WTC11 (cell line): ENCODE measurements at regions not wholly inside any gene's neighbourhood (a gene's known extent, or its start where the extent isn't known, plus 50 kb on each side); places are given as distances from the start of the nearest gene placed in this dataset.
A peak's percentile ranks its signal among the peaks of the same experiment; 100 is the strongest.

Experiments
- ATAC-seq: fragments of 200-7000 bp; cut with Tn5 transposase; 2 replicates; pipeline ENCODE4 v1.10.0; 2021; ENCODE audit warnings: mild to moderate bottlenecking, moderate library complexity
- CTCF ChIA-PET: fragments of 300-600 bp; sonication (Branson Sonifier 250); formaldehyde crosslinking; loops from one replicate; lab custom pipeline; 2021; ENCODE audit warnings: antibody characterized with exemption; lab: Charles Lee
- POLR2A ChIA-PET: fragments of 350-600 bp; sonication (Branson Sonifier 250); formaldehyde crosslinking; loops from one replicate; lab custom pipeline; 2021; ENCODE audit warnings: antibody characterized with exemption; lab: Charles Lee
- DNase-seq: peaks from one replicate; pipeline ENCODE4 v3.0.0; 2021; ENCODE audit warnings: low spot score
- H3K27ac Mint-ChIP-seq: 2 replicates; pipeline ENCODE4 v1.8.0; 2021; ENCODE audit warnings: mixed read lengths
- H3K27me3 Mint-ChIP-seq: 2 replicates; pipeline ENCODE4 v1.8.0; 2021; ENCODE audit warnings: low read depth, mild to moderate bottlenecking, moderate library complexity, mixed read lengths
- H3K36me3 Mint-ChIP-seq: 2 replicates; pipeline ENCODE4 v1.8.0; 2021; ENCODE audit warnings: mixed read lengths
- H3K4me1 Mint-ChIP-seq: 2 replicates; pipeline ENCODE4 v1.8.0; 2022; ENCODE audit warnings: mixed read lengths
- H3K4me3 Mint-ChIP-seq: 2 replicates; pipeline ENCODE4 v1.8.0; 2021; ENCODE audit warnings: mild to moderate bottlenecking, moderate library complexity, mixed read lengths
- H3K9me3 Mint-ChIP-seq: 2 replicates; pipeline ENCODE4 v1.8.0; 2021; ENCODE audit warnings: mixed read lengths
- AR ChIP-seq: fragments of 250-450 bp; sonication (Bioruptor Pico); IDR thresholded peaks from 2 replicates; pipeline ENCODE4 v1.9.0; 2021; ENCODE audit warnings: mild to moderate bottlenecking
- ATF1 ChIP-seq: sonication (generic); formaldehyde crosslinking; IDR thresholded peaks from 2 replicates; pipeline ENCODE4 v1.8.1; 2023; ENCODE audit warnings: mild to moderate bottlenecking, moderate library complexity, missing genetic modification reagents
- ATF6 ChIP-seq: sonication (generic); formaldehyde crosslinking; IDR thresholded peaks from 2 replicates; pipeline ENCODE4 v1.8.1; 2023; ENCODE audit warnings: mild to moderate bottlenecking, missing genetic modification reagents
- CREM ChIP-seq: sonication (generic); formaldehyde crosslinking; IDR thresholded peaks from 2 replicates; pipeline ENCODE4 v1.8.1; 2022; ENCODE audit warnings: mild to moderate bottlenecking, missing genetic modification reagents, moderate library complexity
- ELF4 ChIP-seq: sonication (generic); formaldehyde crosslinking; IDR thresholded peaks from 2 replicates; pipeline ENCODE4 v1.8.1; 2022; ENCODE audit warnings: low read depth, mild to moderate bottlenecking, moderate library complexity, missing genetic modification reagents
- FOXP4 ChIP-seq: sonication (generic); formaldehyde crosslinking; IDR thresholded peaks from 2 replicates; pipeline ENCODE4 v1.8.0; 2022; ENCODE audit warnings: mild to moderate bottlenecking, missing genetic modification reagents
- GABPB1 ChIP-seq: sonication (generic); formaldehyde crosslinking; IDR thresholded peaks from 2 replicates; pipeline ENCODE4 v1.8.1; 2023; ENCODE audit warnings: mild to moderate bottlenecking, missing genetic modification reagents
- GRHL2 ChIP-seq: fragments of 250-450 bp; sonication (Bioruptor Pico); IDR thresholded peaks from 2 replicates; pipeline ENCODE4 v1.8.0; 2022; ENCODE audit warnings: mild to moderate bottlenecking, moderate library complexity; ENCODE audit not compliant: insufficient replicate concordance, severe bottlenecking
- GTF2I ChIP-seq: fragments of 250-450 bp; sonication (Bioruptor Pico); conservative IDR thresholded peaks from 2 replicates; pipeline ENCODE4 v1.4.0; 2021; ENCODE audit warnings: mild to moderate bottlenecking
- HMGA2 ChIP-seq: fragments of 250-450 bp; sonication (Bioruptor Pico); IDR thresholded peaks from 2 replicates; pipeline ENCODE4 v1.4.0; 2021; ENCODE audit warnings: mild to moderate bottlenecking, moderate library complexity
- MAX ChIP-seq: sonication (generic); formaldehyde crosslinking; IDR thresholded peaks from 2 replicates; pipeline ENCODE4 v1.8.0; 2022; ENCODE audit warnings: mild to moderate bottlenecking, missing genetic modification reagents
- MXD4 ChIP-seq: fragments of 250-450 bp; sonication (Bioruptor Pico); IDR thresholded peaks from 2 replicates; pipeline ENCODE4 v1.8.0; 2021; ENCODE audit warnings: mild to moderate bottlenecking, moderate library complexity, borderline replicate concordance
- NFATC4 ChIP-seq: fragments of 250-450 bp; sonication (Bioruptor Pico); IDR thresholded peaks from 2 replicates; pipeline ENCODE4 v1.9.0; 2021; ENCODE audit warnings: mild to moderate bottlenecking
- NFE2L1 ChIP-seq: sonication (generic); formaldehyde crosslinking; IDR thresholded peaks from 2 replicates; pipeline ENCODE4 v1.8.1; 2023; ENCODE audit warnings: missing genetic modification reagents
- NR1H2 ChIP-seq: sonication (generic); formaldehyde crosslinking; IDR thresholded peaks from 2 replicates; pipeline ENCODE4 v1.9.0; 2021; ENCODE audit warnings: mild to moderate bottlenecking, moderate library complexity, missing genetic modification reagents
- SMAD4 ChIP-seq: sonication (generic); formaldehyde crosslinking; IDR thresholded peaks from 2 replicates; pipeline ENCODE4 v1.8.0; 2022; ENCODE audit warnings: mild to moderate bottlenecking, missing genetic modification reagents
- SP1 ChIP-seq: sonication (generic); formaldehyde crosslinking; conservative IDR thresholded peaks from 2 replicates; pipeline ENCODE4 v1.8.1; 2022; ENCODE audit warnings: missing genetic modification reagents
- TEAD4 ChIP-seq: sonication (generic); formaldehyde crosslinking; IDR thresholded peaks from 2 replicates; pipeline ENCODE4 v1.8.0; 2022; ENCODE audit warnings: mild to moderate bottlenecking, missing genetic modification reagents
- ZBTB21 ChIP-seq: sonication (generic); formaldehyde crosslinking; IDR thresholded peaks from 2 replicates; pipeline ENCODE4 v1.8.1; 2023; ENCODE audit warnings: mild to moderate bottlenecking, missing genetic modification reagents, borderline replicate concordance
- ZNF219 ChIP-seq: sonication (generic); formaldehyde crosslinking; IDR thresholded peaks from 2 replicates; pipeline ENCODE4 v1.8.0; 2023; ENCODE audit warnings: missing genetic modification reagents, mild to moderate bottlenecking, borderline replicate concordance
- ZNF232 ChIP-seq: sonication (generic); formaldehyde crosslinking; IDR thresholded peaks from 2 replicates; pipeline ENCODE4 v1.8.0; 2022; ENCODE audit warnings: mild to moderate bottlenecking, missing genetic modification reagents
- TF ChIP-seq, protein P1 (sequence below): fragments of 250-450 bp; sonication (Bioruptor Pico); IDR thresholded peaks from 2 replicates; pipeline ENCODE4 v2.1.2; 2022; ENCODE audit warnings: mild to moderate bottlenecking, moderate library complexity
- TF ChIP-seq, protein P2 (sequence below): sonication (generic); formaldehyde crosslinking; IDR thresholded peaks from 2 replicates; pipeline ENCODE4 v1.8.0; 2022; ENCODE audit warnings: mild to moderate bottlenecking, missing genetic modification reagents

DNA sequence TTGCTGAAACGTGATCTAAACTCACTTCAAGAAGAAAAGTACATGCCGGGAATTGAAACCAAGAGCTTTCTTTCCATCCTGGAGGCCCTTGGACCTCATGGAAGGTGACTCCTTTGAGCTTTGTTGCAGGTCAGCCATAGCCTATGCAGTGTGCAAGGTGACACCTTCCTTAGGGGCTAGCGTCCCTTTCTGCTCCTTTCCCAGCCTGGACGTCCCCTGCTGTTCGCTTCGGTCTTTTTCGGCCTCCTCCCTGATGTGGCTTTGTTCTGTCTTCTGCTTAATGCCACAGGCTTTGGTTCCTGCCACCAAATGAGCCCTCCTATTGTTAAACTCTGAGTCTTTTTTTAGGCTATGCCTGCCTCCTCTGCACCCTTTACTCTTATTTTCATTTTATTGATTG is 308.8 kb downstream of the BRINP2 start:
- Mint-ChIP-seq H3K4me3 (no peak overlapping the region), H3K27me3 (no peaks in the 10 kb centered on the region), H3K4me1 (peaks cover 11% of the 10 kb centered on the region), H3K27ac (no peak overlapping the region), H3K9me3 (no peaks in the 10 kb centered on the region), H3K36me3 (no peaks in the 10 kb centered on the region)
- ChIA-PET CTCF (no interaction called here), POLR2A (no interaction called here)
- DNase-seq (no peak), ATAC-seq (peak; percentile 56)
- TF ChIP-seq SMAD4 (no peak), HMGA2 (CRISPR knock-in tag) (no peak), AR (CRISPR knock-in tag) (no peak), NFE2L1 (CRISPR knock-in tag) (no peak), FOXP4 (CRISPR knock-in tag) (no peak), GABPB1 (CRISPR knock-in tag) (no peak), ZBTB21 (no peak), NR1H2 (no peak), ATF1 (CRISPR knock-in tag) (no peak)

DNA sequence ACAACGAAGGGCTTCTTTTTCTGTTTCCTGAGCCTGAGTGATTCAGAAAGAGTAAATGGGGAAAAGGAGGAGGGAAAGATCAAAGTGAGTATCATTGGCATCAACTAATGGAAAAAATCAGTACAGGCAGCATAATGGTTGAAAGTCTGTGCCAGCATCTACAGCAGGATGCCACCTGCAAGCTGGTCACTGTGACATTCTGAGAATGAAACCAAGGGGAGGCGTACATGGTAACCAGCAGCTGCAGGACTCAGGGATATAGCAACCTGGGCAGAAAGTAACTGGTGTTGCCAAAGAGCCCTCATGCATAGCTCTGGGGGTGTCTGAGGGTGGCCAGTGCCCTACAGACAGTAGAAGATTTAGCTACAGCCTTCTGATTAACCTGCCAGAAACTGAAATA is 305.9 kb downstream of the BRINP2 start:
- POLR2A ChIA-PET, result no interaction called here
- CTCF ChIA-PET, result no interaction called here
- no peak for DNase-seq
- TF ChIP-seq ZNF232 (CRISPR knock-in tag) (no peak), CREM (CRISPR knock-in tag) (no peak), NFATC4 (no peak), SP1 (CRISPR knock-in tag) (no peak), GRHL2 (CRISPR knock-in tag) (no peak), MAX (CRISPR knock-in tag) (no peak), ATF6 (CRISPR knock-in tag) (no peak), ZNF219 (CRISPR knock-in tag) (no peak), GTF2I (CRISPR knock-in tag) (no peak), ELF4 (CRISPR knock-in tag) (no peak), MXD4 (CRISPR knock-in tag) (no peak), TEAD4 (CRISPR knock-in tag) (no peak)
- TF ChIP-seq, protein P1, sequence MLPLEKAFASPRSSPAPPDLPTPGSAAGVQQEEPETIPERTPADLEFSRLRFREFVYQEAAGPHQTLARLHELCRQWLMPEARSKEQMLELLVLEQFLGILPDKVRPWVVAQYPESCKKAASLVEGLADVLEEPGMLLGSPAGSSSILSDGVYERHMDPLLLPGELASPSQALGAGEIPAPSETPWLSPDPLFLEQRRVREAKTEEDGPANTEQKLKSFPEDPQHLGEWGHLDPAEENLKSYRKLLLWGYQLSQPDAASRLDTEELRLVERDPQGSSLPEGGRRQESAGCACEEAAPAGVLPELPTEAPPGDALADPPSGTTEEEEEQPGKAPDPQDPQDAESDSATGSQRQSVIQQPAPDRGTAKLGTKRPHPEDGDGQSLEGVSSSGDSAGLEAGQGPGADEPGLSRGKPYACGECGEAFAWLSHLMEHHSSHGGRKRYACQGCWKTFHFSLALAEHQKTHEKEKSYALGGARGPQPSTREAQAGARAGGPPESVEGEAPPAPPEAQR (CRISPR knock-in tag), result no peak
- TF ChIP-seq, protein P2, sequence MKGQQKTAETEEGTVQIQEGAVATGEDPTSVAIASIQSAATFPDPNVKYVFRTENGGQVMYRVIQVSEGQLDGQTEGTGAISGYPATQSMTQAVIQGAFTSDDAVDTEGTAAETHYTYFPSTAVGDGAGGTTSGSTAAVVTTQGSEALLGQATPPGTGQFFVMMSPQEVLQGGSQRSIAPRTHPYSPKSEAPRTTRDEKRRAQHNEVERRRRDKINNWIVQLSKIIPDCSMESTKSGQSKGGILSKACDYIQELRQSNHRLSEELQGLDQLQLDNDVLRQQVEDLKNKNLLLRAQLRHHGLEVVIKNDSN (CRISPR knock-in tag), result no peak
- Mint-ChIP-seq H3K4me1 (peaks cover 11% of the 10 kb centered on the region), H3K27ac (no peak overlapping the region), H3K4me3 (no peak overlapping the region), H3K36me3 (no peaks in the 10 kb centered on the region), H3K27me3 (no peaks in the 10 kb centered on the region), H3K9me3 (no peaks in the 10 kb centered on the region)
- no peak for ATAC-seq
